ENCODE measurements at regions not wholly inside any gene's neighbourhood (a gene's known extent, or its start where the extent isn't known, plus 50 kb on each side); places are given as distances from the start of the nearest gene placed in this dataset.

DNA sequence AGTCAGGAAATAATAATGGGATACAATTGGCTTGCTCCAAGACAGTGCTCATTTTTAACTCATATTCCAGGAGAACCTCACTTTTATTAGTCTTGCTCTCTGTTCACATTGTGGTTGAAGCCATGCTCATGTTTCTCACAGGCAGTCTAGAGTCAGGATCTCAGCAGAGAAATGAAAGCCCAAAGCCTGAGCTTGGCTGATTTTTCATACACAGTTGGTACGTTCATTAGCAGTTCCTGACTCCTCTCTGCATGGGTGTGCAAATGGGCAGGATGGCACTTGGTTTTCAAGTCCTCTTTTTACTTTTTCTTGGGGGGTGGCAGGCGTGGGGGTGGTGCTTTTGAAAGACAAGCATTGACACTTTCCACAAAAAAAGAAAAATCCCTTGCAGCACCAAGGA is 56.0 kb upstream of the KLF7 start:
- no peaks in the 10 kb centered on the region for H3K36me3 Mint-ChIP-seq
- H2AFZ ChIP-seq (ENCODE audit: insufficient read depth, low read depth, low read length, poor library complexity, severe bottlenecking), result no peak overlapping the region
- 100% methylated on average over 1 of the region's 2 CpGs for WGBS (ENCODE audit: insufficient coverage)
- H3K79me2 ChIP-seq (ENCODE audit: insufficient read depth, low read length), result no peaks in the 10 kb centered on the region
- H3K9ac ChIP-seq (ENCODE audit: insufficient read depth, low read length, poor library complexity, severe bottlenecking), result no peak overlapping the region
- no peak overlapping the region for H3K4me3 Mint-ChIP-seq
- no peaks in the 10 kb centered on the region for H3K36me3 ChIP-seq (replicated peaks in 1 of 2; ENCODE audit: control insufficient read depth in 1 of 2, insufficient read depth in 2 of 2, low read length in 2 of 2)
- H3K27me3 ChIP-seq (ENCODE audit: control insufficient read depth in 2 of 2, insufficient read depth in 2 of 2, low read length in 2 of 2), result peaks cover 0 to 3% of the 10 kb centered on the region in 2 donors
- no peaks in the 10 kb centered on the region for H3K9me3 ChIP-seq (replicated peaks in 1 of 2; ENCODE audit: control insufficient read depth in 1 of 2, insufficient read depth in 1 of 2, low read length in 2 of 2)
- no peak overlapping the region for H3K4me3 ChIP-seq (replicated peaks in 1 of 3; ENCODE audit: low read depth in 2 of 3, low read length in 3 of 3)
- TF ChIP-seq, protein P1, sequence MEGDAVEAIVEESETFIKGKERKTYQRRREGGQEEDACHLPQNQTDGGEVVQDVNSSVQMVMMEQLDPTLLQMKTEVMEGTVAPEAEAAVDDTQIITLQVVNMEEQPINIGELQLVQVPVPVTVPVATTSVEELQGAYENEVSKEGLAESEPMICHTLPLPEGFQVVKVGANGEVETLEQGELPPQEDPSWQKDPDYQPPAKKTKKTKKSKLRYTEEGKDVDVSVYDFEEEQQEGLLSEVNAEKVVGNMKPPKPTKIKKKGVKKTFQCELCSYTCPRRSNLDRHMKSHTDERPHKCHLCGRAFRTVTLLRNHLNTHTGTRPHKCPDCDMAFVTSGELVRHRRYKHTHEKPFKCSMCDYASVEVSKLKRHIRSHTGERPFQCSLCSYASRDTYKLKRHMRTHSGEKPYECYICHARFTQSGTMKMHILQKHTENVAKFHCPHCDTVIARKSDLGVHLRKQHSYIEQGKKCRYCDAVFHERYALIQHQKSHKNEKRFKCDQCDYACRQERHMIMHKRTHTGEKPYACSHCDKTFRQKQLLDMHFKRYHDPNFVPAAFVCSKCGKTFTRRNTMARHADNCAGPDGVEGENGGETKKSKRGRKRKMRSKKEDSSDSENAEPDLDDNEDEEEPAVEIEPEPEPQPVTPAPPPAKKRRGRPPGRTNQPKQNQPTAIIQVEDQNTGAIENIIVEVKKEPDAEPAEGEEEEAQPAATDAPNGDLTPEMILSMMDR (IDR thresholded peaks at IDR 0.05), result no peak
- H3K27me3 Mint-ChIP-seq (ENCODE audit: low read depth in 3 of 3), result peaks cover 2 to 9% (median 3%) of the 10 kb centered on the region in 3 donors
- no peak overlapping the region for H3K4me2 ChIP-seq (replicated peaks; ENCODE audit: extremely low read depth, low read length, poor library complexity, severe bottlenecking)
- H3K27ac ChIP-seq (ENCODE audit: low read depth in 1 of 2, low read length in 2 of 2), result no peak overlapping the region
- intact Hi-C loops (cut with micrococcal nuclease), result loop anchor here in 1 of 2 donors (10.0 kb wide), 1 partner anchor 53 kb away; no protein-coding TSS in a partner anchor
- peaks cover 8 to 9% of the 10 kb centered on the region in 2 donors for H3K4me1 ChIP-seq (ENCODE audit: control insufficient read depth in 1 of 2, insufficient read depth in 2 of 2, low read length in 2 of 2)
- H3K27ac Mint-ChIP-seq, result no peak overlapping the region
- H3K4me1 Mint-ChIP-seq, result peaks cover 16% of the 10 kb centered on the region
- H4K20me1 ChIP-seq (ENCODE audit: insufficient read depth, low read length), result no peaks in the 10 kb centered on the region
- DNase-seq, result no peak
- H3K9me3 Mint-ChIP-seq, result peaks cover 0 to 3% (median 0%) of the 10 kb centered on the region in 7 donors

DNA sequence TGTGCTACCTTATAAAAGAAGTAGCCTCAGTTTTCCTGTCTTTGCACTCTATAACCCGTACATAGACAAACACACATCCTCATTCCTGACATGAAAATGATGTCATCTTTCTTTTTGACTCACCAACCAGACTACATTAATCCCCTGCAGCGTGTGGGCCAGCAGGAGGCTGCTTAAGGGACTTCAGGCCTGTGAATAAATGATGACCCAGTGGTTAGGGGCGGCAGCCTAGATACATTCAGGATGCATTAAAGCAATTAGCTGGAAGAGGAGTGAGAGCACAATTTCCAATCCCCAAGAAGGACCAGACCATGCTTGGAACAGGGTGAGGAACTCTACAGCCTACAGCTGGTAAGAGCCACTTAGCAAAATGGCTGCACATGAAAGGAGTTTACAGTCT is 57.3 kb upstream of the KLF7 start:
- H3K27me3 ChIP-seq (ENCODE audit: control insufficient read depth in 2 of 2, insufficient read depth in 2 of 2, low read length in 2 of 2), result peaks cover 0 to 3% of the 10 kb centered on the region in 2 donors
- H3K9ac ChIP-seq (ENCODE audit: insufficient read depth, low read length, poor library complexity, severe bottlenecking), result no peak overlapping the region
- intact Hi-C loops (cut with micrococcal nuclease), result loop anchor here in 1 of 2 donors (10.0 kb wide), 1 partner anchor 52 kb away; no protein-coding TSS in a partner anchor
- H3K36me3 ChIP-seq (replicated peaks in 1 of 2; ENCODE audit: control insufficient read depth in 1 of 2, insufficient read depth in 2 of 2, low read length in 2 of 2), result no peaks in the 10 kb centered on the region
- Mint-ChIP-seq H3K27me3 (ENCODE audit: low read depth in 3 of 3) (peaks cover 2 to 9% (median 3%) of the 10 kb centered on the region in 3 donors), H3K27ac (peak overlapping the region in 1 of 7 donors; percentile 74), H3K9me3 (peaks cover 0 to 3% (median 0%) of the 10 kb centered on the region in 7 donors), H3K36me3 (no peaks in the 10 kb centered on the region), H3K4me1 (peaks cover 16% of the 10 kb centered on the region), H3K4me3 (no peak overlapping the region)
- H3K9me3 ChIP-seq (replicated peaks in 1 of 2; ENCODE audit: control insufficient read depth in 1 of 2, insufficient read depth in 1 of 2, low read length in 2 of 2), result no peaks in the 10 kb centered on the region
- no peaks in the 10 kb centered on the region for H4K20me1 ChIP-seq (ENCODE audit: insufficient read depth, low read length)
- no peak overlapping the region for H3K4me3 ChIP-seq (replicated peaks in 1 of 3; ENCODE audit: low read depth in 2 of 3, low read length in 3 of 3)
- peaks cover 8 to 9% of the 10 kb centered on the region in 2 donors for H3K4me1 ChIP-seq (ENCODE audit: control insufficient read depth in 1 of 2, insufficient read depth in 2 of 2, low read length in 2 of 2)
- no peaks in the 10 kb centered on the region for H3K79me2 ChIP-seq (ENCODE audit: insufficient read depth, low read length)
- H3K27ac ChIP-seq (ENCODE audit: low read depth in 1 of 2, low read length in 2 of 2), result no peak overlapping the region
- peak in 1 of 3 donors; percentile 26 for DNase-seq
- 100% methylated on average over 1 of the region's 3 CpGs for WGBS (ENCODE audit: insufficient coverage)
- no peak overlapping the region for H2AFZ ChIP-seq (ENCODE audit: insufficient read depth, low read depth, low read length, poor library complexity, severe bottlenecking)
- H3K4me2 ChIP-seq (replicated peaks; ENCODE audit: extremely low read depth, low read length, poor library complexity, severe bottlenecking), result no peak overlapping the region
- TF ChIP-seq, protein P1 (IDR thresholded peaks at IDR 0.05), result no peak
